Hematopoietic multipotent progenitor cell (in vitro differentiated cells): ENCODE measurements at regions not wholly inside any gene's neighbourhood (a gene's known extent, or its start where the extent isn't known, plus 50 kb on each side); places are given as distances from the start of the nearest gene placed in this dataset.
A peak's percentile ranks its signal among the peaks of the same experiment; 100 is the strongest.

Experiments
- DNase-seq, 3 donors: peaks; one replicate each; pipeline ENCODE4 v3.0.0-alpha.2; 2011 to 2015; ENCODE audit warnings: low read depth in 2 of 3, low spot score in 2 of 3

- DNase-seq = peak in 1 of 3 donors; percentile 41
Observed at GRCh38 chr2:158049129-158049855, 52.4 kb upstream of the UPP2 start.

DNA sequence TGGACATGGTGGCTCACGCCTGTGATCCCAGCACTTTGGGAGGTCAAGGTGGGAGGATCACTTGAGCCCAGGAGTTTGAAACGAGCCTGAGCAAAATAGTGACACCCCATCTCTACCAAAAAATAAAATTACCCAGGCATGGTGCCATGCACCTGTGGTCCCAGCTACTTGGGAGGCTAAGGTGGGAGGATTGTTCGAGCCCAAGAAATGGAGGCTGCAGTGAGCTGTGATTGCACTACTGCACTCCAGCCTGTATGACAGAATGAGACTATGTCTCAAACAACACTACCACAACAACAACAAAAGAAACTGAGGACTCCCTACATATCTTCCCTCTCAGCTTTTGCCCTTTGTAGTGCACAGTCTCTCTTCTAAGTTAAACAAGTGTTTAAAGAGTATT lies 53.3 kb upstream of the UPP2 start:
- no peak for DNase-seq

GRCh38 chr2:158047156-158047611 lies 54.5 kb upstream of the UPP2 start:
- peak in 2 of 3 donors; percentile 25 to 84 for DNase-seq

DNA sequence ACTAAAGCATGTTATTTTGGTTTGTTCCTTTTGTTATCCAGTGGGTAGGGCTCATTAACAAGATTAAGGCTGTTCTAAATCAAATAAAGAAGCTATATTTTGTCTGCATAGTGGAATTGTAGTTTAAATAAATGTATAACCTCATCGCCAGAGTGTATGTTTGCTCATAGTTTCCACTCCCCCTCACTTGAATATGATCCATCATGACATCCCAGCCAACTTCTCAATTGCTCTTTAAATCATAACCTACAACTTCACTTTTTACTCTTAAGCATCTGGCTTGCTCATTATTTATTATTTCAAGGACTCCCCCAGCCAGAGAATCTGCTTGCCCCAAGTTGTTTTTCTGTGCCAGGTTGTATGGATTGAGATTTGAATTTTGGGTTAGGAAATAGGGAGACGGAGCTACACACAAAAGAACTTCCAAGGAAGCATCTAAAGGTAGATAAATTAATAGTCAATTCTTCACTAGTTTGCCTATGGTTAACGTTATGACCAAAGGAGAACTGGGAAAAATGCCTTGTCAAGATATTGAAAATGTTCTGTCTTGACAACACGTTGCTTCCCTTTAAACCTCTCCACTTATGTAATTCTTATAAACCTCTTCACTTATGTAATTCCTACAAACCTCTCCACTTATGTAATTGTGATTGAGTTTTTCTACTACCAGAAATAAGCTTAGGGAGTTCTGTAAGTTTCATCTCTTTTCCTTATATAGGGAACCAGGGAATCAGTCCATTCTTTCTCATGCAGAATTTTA lies 55.4 kb upstream of the UPP2 start:
- DNase-seq = no peak

GRCh38 chr2:158045362-158045761 lies 56.3 kb upstream of the UPP2 start:
- no peak for DNase-seq

DNA sequence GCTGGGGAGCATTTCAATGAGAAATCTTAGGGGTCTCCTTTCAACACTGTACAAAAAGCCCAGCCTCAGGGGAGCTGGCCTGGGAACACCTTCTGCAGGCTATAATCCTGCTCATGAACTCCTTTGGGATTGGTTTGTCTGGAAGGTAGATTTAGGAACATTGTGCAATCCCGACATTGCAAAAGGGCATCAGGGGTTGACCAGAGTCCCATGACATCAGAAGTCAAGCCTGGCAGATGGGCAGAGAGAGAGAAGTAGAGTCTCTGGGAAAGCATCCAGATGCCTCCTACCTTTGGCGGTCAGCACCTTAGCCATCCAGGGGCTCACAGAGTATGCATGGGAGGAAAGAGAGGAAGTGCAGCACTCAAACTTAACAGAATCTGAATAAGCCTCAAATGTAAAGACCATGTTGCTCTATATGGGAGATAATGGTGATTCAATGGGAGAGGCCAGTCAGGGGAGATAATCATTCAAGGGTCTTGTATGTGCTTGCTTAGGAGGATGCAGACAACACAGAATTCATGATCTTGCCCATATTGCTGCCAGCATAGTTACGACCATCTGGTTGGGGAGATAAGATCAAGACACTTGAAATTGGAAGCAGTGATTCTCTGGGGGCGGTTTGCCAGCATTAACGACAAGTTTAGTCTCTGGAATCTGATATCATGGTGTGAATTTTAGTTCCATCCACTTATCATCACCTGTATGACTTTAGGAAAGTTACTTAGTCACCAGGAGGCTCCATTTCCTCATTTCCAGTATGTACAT lies 58.3 kb upstream of the UPP2 start:
- DNase-seq = peak in 2 of 3 donors; percentile 38 to 85

GRCh38 chr2:158042666-158043065 lies 59.0 kb upstream of the UPP2 start:
- DNase-seq = no peak

DNA sequence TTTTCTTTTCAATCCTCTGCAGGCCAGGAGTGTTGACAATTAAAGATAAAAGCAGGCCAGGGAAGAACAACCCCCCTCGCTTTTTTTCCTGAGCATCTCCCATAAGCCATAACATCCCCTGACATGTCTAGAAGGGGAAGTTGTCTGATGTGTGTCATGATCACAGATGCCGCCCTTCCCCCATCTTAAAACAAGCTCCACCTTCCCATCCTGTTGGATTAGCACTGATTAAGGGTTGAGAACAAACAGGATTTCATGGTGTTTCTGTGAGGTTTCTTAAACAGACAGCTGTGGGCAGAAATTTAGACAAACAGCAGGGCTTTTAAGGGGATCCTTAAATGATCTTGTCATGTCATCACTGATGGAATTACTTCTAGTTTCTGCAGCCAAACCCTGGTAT lies 59.4 kb upstream of the UPP2 start:
- no peak for DNase-seq

DNA sequence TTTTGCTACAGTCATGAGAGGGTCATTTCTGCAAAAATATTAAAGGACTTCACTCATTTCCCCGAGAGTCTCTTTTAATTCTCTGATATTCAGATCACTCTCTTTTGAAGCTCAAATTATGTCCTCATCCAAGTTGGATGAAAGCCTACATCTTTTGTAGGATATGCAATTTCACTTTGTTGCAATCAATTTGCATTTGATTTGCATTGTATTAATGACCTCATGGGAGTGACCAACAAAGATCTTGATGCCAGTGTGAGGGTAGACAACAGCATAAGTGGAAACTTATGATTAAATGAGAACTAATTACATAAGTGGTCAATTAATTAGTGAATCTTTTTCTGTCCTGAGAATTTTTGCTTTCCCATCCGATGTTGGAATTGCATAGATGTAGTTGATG lies 60.3 kb upstream of the UPP2 start:
- DNase-seq = no peak

GRCh38 chr2:158038901-158039300 lies 62.8 kb upstream of the UPP2 start:
- no peak for DNase-seq

DNA sequence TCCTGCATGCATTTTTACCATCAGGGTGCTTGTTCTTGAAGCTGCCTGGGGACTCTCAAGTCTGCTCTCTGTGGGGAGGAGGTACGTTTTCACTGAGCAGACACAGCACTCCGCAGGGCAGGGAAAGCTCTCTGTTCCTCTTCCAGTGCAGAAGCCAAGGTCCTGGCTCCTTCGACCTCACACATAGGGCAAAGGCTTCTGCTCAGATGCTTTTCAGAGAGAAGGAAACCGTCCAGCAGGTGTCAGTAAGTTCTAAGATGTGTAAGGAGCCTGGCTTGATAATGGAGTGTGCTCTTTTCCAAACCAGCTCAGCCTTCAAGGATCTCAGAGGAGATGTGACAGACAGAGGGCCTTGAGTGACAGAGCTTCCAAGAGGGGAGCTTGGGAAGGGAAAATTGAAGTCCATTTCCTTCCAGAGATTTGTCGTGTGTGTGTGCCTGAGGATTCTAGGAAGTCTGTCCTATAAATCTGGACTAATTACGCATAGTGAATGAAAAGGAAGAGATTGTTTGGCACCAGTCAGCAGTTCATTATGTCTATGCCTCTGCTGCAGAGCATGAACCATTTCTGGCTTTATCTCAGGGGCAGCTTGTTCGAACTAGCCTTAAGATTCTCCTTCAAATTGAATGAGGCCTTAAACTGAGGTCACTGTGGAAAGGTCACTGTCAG lies 67.3 kb upstream of the UPP2 start:
- peak in 2 of 3 donors; percentile 58 to 83 for DNase-seq

DNA sequence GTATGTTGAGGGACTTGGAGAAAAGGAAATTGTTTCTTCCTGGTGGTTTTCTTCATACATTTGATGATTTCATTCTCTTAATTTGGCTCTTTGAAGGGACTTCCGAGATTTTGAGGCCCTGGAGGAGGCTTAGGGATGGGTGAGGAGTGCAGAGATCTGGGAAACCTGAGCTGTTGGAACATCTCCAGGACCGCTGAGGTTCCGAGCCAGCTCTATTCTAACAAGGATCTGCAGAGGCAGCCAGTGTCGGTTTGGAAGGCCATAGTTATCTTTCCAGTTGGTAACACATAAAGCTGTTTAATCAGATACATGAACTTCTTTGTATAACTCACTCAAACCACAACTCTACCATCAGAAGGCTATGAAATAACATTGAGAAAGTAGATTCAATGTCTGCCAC lies 70.3 kb upstream of the UPP2 start:
- DNase-seq = no peak

- no peak for DNase-seq
Observed at GRCh38 chr2:158025255-158025996, 76.2 kb upstream of the UPP2 start.

DNA sequence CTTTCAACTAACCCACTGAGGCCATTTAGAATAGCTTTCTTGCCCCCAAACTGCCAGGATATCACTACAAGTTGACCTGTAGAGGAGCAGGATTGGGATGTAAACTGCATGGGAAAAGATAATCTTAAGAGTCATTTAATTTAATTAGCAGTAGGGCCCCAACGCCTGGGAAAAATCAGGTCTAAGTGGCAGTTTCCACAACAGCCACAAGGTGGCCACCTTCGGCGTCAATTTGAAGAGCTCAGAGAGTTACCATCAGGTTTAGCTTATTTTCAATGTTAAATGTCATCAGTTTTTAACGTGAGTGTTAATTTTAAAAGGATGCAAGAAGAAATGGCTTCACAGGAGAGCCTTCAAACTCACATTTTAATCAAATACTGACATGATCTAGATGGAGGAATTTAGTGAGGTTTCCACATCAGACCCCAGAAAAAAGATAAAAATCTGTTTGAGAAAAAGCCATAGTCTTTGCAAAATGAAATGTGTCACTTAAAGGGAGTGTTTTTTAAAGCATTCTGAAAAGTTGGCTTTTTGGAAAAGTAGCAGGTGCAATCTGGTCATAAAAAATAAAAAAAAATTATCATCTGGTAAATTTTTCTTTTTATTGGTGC lies 77.3 kb upstream of the UPP2 start:
- peak in 2 of 3 donors; percentile 17 to 67 for DNase-seq

GRCh38 chr2:158022888-158023287 lies 78.8 kb upstream of the UPP2 start:
- DNase-seq = no peak

DNA sequence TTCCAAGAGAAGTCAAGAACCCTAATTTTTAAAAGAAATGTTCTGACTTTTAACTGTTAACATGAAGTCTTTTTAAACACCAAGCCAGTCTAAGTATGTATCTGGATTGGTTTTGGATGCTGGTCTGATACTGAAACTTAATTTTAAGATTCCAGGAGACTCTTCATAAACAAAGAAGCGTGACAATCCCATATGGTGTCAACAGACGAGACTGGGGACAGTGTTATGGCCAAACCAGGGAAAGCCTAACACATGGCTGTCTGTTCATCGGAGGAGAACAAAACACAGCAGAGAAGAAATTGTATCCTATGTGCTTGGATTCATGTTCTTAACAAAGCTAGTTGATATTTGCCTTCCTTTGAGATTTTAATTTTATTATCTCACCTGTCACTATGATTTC lies 80.5 kb upstream of the UPP2 start:
- DNase-seq = no peak

DNA sequence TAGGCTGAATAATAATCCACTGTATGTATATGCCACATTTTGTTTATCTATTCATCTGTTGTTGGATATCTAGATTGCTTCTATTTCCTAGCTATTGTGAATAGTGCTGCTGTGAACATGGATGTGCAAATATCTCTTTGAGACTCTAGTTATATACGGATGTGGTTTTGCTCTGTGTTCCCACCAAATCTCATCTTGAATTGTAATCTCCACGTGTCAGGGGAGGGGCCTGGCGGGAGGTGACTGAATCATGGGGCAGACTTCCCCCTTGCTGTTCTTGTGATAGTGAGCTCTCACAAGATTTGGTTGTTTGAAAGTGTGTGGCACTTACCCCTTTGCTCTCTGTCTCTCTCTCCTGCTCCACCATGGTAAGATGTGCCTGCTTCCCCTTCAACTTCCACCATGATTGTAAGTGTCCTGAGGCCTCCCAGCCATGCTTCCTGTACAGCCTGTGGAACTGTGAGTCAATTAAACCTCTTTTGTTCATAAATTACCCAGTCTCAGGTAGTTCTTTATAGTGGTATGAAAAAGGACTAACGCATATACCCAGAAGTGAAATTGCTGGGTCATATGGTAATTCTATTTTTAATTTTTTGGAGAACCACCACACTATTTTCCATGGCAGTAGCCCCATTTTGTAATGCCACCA lies 86.1 kb upstream of the UPP2 start:
- DNase-seq = no peak

DNA sequence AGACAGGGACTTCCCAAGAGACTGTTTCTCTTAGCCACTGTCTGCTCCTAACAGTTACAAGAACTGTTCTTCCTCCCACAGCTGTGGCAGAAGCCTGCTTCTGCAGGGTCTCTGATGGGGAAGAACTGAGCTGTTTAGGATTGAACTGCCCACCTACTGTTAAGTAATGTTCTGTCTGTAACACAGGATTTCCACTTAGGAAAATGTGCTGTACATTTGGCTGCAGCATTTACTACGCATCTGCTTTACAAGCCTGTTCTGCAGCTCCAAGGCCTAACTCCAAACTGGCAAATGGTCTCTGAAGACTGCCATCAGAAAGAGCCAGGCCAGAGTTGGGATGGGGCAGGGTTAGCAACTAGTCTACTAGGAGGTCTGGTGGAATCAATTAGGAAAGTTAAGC lies 87.8 kb upstream of the UPP2 start:
- no peak for DNase-seq

GRCh38 chr2:158011055-158011771 lies 90.5 kb upstream of the UPP2 start:
- DNase-seq = peak in 1 of 3 donors; percentile 20
